HG02870 (cell line): ENCODE measurements at regions not wholly inside any gene's neighbourhood (a gene's known extent, or its start where the extent isn't known, plus 50 kb on each side); places are given as distances from the start of the nearest gene placed in this dataset.
"Not testable (repeated sequence)": the region's sequence is repeated elsewhere in the genome, so short reads cannot be mapped to it uniquely, and the experiment has no call there.

Source experiments
- ATAC-seq: cut with Tn5 transposase; IDR thresholded peaks from one replicate; pipeline ENCODE4 v1.9.1; 2021; ENCODE audit warnings: mild to moderate bottlenecking, moderate library complexity; ENCODE audit not compliant: unreplicated experiment

- ATAC-seq = no peak
These were observed 752.7 kb downstream of the KCNA4 start for GRCh38 chr11:29263971-29264682.

- ATAC-seq = no peak
These were observed 755.0 kb downstream of the KCNA4 start for GRCh38 chr11:29261831-29262230.

- no peak for ATAC-seq
These were observed 755.7 kb downstream of the KCNA4 start for GRCh38 chr11:29260939-29261705.

- ATAC-seq = no peak
These were observed 758.4 kb downstream of the KCNA4 start for GRCh38 chr11:29258411-29258810.

DNA sequence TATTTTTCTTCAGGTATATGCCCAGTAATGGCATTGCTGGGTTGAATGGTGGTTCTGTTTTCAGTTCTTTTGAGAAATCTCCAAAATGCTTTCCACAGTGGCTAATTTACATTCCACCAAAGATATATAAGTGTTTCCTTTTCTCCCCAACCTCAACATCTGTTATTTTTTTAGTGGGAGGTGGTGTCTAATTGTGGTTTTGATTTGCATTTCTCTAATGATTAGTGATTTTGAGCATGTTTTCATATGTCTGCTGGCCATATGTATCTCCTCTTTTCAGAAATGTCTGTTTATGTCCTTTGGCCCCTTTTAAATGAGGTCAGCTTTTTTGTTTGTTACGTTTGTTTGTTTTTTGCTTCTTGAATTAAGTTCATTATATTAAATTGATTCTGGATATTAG, 760.2 kb downstream of the KCNA4 start:
- no peak for ATAC-seq

- ATAC-seq = no peak
These were observed 761.4 kb downstream of the KCNA4 start for GRCh38 chr11:29255401-29255800.

DNA sequence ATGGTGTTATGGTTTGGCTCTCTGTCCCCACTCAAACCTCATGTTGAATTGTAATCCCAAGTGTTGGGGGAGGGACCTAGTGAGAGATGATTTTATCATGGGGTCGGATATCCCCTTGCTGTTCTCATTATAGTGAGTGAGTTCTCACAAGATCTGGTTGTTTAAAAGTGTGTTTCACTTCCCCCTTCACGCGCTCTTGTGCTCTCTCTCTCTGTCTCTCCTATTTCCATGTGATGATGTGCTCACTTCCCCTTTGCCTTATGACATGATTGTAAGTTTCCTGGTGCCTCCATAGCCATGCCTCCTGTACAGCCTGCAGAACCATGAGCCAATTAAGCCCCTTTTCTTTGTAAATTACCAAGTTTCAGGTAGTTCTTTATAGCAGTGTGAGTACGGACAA, 765.1 kb downstream of the KCNA4 start:
- peak; percentile 57 for ATAC-seq

DNA sequence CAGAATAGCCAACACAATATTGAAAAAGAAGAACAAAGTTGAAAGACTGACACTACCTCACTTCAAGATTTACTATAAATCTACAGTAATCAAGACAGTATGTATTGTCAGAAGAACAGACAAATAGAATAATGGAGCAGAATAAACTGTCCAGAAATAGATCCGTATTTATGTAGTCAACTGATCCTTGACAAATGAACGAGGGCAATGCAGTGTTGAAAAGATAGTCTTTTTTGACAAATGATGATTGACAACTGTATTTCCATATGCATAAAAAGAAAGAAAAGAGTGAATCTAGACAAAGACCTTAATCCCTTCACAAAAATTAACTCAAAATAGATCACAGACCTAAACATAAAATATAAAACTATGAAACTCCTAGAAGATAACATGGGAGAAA, 767.1 kb downstream of the KCNA4 start:
- no peak for ATAC-seq

DNA sequence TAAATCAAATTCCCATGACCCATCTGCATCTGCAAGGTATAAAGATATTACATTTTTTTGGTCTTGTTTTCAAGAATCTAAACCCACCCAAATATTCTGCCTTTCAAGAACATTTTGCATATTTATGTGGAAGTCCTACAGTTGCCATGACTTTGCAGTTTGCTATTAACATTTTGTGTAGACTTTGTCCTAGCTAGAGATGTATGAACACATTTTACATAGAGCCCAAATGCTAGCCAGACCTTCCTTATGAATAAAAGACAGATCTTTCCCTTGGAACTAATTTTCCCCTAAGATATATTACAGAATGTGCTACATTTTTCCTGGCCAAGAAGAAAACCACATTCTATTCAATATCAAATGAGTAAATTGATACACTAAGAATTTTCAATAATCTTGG, 772.5 kb downstream of the KCNA4 start:
- no peak for ATAC-seq

GRCh38 chr11:29243616-29244015, 773.2 kb downstream of the KCNA4 start:
- no peak for ATAC-seq

DNA sequence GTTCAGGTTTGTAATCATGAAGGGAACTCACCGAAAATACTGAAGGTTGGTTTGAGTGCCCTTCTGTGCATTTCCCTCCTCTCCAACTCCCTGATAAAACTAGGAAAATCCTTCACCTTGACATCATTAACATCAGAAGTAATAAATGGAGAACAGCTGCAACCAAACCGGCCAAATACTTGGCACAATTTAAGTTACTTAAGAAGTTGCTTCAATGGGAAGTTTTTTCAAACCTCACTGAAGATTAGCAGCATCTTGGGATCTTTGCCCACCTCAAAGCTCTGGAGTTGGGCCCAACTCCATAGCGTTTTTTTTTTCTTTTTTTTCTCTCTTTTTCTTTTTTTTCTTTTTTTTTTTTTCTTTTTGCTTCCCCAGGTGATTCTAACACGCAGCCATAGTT, 784.8 kb downstream of the KCNA4 start:
- ATAC-seq = no peak

- no peak for ATAC-seq
These were observed 785.2 kb downstream of the KCNA4 start for GRCh38 chr11:29231586-29231985.

DNA sequence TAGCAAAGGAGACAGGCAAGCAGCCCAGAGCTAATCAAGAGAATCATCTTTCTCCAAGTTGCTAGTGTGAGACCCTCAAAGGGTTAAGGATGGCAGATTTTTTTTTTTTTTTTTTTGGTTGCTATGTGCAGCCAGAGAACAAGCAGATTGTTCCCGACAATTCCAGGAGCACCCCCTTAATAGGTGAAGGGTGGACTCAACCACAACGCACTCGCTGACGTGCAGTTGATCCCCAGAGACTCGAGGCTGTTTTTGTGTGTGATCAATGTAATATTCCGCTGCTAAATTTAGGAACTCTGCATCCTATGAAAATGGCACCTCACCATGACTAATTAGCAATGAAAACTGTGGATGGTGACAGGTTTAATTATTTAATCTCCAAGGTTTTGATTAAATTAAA, 789.0 kb downstream of the KCNA4 start:
- no peak for ATAC-seq

DNA sequence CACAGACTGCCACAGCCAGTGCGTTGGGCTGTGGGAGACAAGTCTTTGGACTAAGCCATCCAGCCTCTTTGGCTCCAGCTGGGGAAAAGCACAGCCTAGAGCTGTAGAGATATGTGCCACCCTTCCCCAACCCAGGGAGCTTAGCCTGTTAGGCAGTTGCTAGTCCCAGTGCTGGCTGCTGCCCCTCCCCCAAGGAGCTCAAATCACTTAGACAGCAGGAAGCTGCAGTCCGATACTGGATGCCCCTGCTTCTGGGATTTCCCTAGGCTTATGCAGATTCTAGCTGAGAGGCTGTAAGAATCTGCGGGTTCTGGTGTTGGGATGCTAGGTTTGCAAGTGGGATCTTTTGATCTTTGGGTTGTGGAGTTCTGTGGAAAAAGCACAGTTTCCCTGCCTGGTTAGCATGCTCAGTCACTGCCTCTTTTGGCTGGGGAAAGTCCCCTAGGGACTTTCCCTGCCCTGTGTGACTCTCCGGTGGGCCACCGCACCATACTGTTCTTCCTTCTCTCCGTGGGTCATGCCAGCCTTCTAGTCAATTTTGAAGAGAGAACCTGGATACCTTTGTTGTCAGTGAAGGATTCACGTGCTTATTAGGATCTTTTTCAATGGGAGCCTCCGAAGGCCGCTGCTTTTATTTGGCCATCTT, 792.0 kb downstream of the KCNA4 start:
- no peak for ATAC-seq

- not testable (repeated sequence) for ATAC-seq
These were observed 797.3 kb downstream of the KCNA4 start for GRCh38 chr11:29219531-29219930.

- no peak for ATAC-seq
These were observed 798.9 kb downstream of the KCNA4 start for GRCh38 chr11:29217901-29218300.

- ATAC-seq = no peak
These were observed 802.0 kb downstream of the KCNA4 start for GRCh38 chr11:29214833-29215232.

DNA sequence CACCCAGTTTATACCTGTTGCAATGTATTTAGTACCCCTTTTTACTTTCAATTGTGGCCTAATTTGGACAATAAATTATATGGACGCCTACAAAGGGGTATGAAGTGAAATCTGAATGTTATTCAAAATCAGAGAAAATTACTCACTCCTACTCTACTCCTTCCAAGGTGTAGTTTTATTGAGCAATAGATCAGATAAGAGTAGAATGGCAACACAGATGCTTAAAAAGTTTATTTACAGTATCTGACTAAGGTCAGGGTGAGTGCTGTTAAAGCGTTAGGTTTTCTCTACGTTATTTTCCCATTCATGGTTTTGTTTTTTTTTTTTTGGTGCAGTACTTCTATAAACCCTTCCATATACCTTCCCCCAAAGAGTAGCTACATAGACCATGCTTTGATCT, 805.6 kb downstream of the KCNA4 start:
- no peak for ATAC-seq

DNA sequence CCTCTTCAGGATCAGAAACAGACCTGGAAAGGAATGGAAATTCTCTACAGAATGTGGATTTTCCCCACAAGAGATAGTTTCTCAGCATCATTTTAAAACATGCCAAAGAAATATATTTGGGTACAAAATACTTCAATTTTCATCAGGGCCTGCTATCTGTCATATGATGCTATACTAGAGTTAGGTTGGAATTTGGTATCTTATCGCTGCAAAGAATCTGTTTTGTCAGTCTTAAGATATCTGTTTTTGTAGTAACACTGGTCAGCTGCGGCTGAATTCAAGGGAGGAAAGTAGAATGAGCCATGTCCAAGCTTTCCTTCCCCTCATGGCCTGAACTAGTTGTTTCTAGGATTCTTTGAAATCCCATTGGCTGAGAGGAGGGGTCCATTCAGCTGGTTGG, 806.4 kb downstream of the KCNA4 start:
- no peak for ATAC-seq

DNA sequence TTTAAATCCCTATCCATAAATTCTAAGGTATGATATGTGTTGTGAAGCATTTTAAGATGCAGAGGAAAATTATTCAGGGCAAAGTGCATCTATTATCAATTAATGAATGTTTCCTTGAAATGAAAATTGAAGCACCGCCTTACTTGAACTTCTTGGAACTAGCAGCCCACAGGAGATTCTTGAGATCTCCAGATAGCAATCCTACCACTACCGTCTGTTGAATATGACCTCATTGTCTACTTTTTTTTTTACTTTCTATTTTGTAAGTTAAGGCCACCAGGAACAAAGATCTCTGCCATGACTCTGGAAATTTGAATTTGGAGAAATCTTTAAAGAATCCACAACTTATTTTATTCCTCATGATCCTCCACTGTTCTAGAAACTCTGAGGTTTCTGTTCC, 808.7 kb downstream of the KCNA4 start:
- no peak for ATAC-seq

DNA sequence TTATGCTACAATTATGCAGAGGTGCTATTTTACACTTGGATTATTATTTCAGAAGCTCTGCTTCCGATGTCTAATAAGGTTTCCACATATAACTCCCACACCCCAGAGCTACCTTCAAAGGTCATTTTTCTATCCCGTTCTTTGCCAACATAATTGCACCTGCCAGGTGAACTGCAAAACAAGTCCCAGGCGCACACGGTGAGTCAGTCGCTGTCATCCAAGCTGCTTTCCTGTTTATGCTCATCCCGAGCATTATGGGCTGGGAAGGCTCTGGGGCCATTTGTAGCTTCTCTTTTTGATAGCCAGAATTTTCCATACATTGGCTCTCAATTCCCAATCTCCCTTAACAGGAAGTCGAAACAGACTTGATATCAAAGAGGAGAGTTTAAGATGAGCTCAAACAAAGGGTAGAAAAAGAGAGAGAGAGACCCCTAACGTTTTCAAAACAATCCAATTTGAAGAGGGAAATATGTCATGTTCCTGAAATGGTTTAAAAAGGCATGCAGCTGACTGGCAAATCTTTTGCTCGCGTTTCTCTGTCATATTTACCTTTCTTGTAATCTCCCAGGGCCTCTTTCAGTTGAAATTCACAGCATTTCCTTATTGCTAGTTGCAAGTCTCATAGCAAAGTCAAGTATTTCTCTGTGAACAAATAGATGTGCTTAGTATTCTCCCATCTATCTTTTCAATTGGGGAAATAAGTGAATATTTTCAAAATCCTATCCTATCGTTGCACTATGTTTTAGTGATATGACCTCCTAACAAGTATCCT, 815.9 kb downstream of the KCNA4 start:
- ATAC-seq = no peak
